Caco-2 (cell line): ENCODE measurements at regions not wholly inside any gene's neighbourhood (a gene's known extent, or its start where the extent isn't known, plus 50 kb on each side); places are given as distances from the start of the nearest gene placed in this dataset.

Experiments
- BruUV-seq: library from RNA; stranded (reverse); fragments of 400-500 nt; replicated peaks from 2 replicates; lab custom pipeline; 2021; lab: Mats Ljungman, UMichigan
- CTCF ChIA-PET: fragments of 300-600 bp; sonication (Branson Sonifier 250); formaldehyde crosslinking; loops from one replicate; lab custom pipeline; 2022; ENCODE audit warnings: antibody characterized with exemption; lab: Charles Lee
- POLR2A ChIA-PET: fragments of 300-600 bp; sonication (Branson Sonifier 250); formaldehyde crosslinking; loops from one replicate; lab custom pipeline; 2022; ENCODE audit warnings: antibody characterized with exemption; lab: Charles Lee
- DNase-seq, 2 experiments: peaks; one replicate each; pipeline versions ENCODE4 v3.0.0 to v3.0.0-alpha.2; 2020 to 2022
- H3K27me3 ChIP-seq: replicated peaks from 2 replicates; pipeline ENCODE4 v1.6.0; 2011; ENCODE audit warnings: low read length; ENCODE audit not compliant: control insufficient read depth, insufficient read depth
- H3K36me3 ChIP-seq: 2 replicates; pipeline ENCODE4 v1.5.1; 2011; ENCODE audit warnings: low read length; ENCODE audit not compliant: control insufficient read depth, insufficient read depth
- H3K4me1 ChIP-seq: fragments of 250-450 bp; sonication (Bioruptor Pico); 2 replicates; pipeline ENCODE4 v1.5.1; 2020; ENCODE audit warnings: mild to moderate bottlenecking
- H3K4me3 ChIP-seq: 2 replicates; pipeline ENCODE4 v1.5.1; 2011; ENCODE audit warnings: low read depth, mild to moderate bottlenecking, control low read depth, low read length
- H3K9me3 ChIP-seq: fragments of 250-450 bp; sonication (Bioruptor Pico); 2 replicates; pipeline ENCODE4 v1.5.1; 2020; ENCODE audit warnings: mild to moderate bottlenecking, moderate library complexity
- H3K27ac Mint-ChIP-seq: one replicate; pipeline ENCODE4 v1.8.0; 2022; ENCODE audit warnings: mixed read lengths; ENCODE audit not compliant: unreplicated experiment
- H3K27me3 Mint-ChIP-seq: one replicate; pipeline ENCODE4 v1.8.0; 2022; ENCODE audit warnings: mixed read lengths; ENCODE audit not compliant: insufficient read depth, unreplicated experiment
- H3K36me3 Mint-ChIP-seq: one replicate; pipeline ENCODE4 v1.8.0; 2022; ENCODE audit warnings: mild to moderate bottlenecking, mixed read lengths; ENCODE audit not compliant: insufficient read depth, unreplicated experiment
- H3K4me1 Mint-ChIP-seq: one replicate; pipeline ENCODE4 v1.8.0; 2022; ENCODE audit warnings: low read depth, mixed read lengths; ENCODE audit not compliant: unreplicated experiment
- H3K4me3 Mint-ChIP-seq: one replicate; pipeline ENCODE4 v1.8.0; 2022; ENCODE audit warnings: mild to moderate bottlenecking, moderate library complexity, mixed read lengths; ENCODE audit not compliant: unreplicated experiment
- H3K9me3 Mint-ChIP-seq: one replicate; pipeline ENCODE4 v1.8.0; 2022; ENCODE audit warnings: mixed read lengths; ENCODE audit not compliant: unreplicated experiment
- CTCF ChIP-seq, 2 experiments: fragments of 200-600 bp in 1 of 2; IDR thresholded peaks; 1 replicate in 1 of 2; 2 replicates in 1 of 2; pipeline versions ENCODE4 v1.5.1 to v1.8.0; 2011 to 2022; ENCODE audit warnings: antibody characterized with exemption in 1 of 2, control low read depth in 1 of 2, inconsistent platforms in 1 of 2, low read depth in 1 of 2, low read length in 1 of 2, mild to moderate bottlenecking in 1 of 2, moderate library complexity in 1 of 2; ENCODE audit not compliant: insufficient read depth in 1 of 2, severe bottlenecking in 1 of 2, unreplicated experiment in 1 of 2
- intact Hi-C: fragments of 100-400 bp; cut with micrococcal nuclease; formaldehyde crosslinking; loops from one replicate; pipeline ENCODE4 v1.10.0; 2022; ENCODE audit not compliant: unreplicated experiment

DNA sequence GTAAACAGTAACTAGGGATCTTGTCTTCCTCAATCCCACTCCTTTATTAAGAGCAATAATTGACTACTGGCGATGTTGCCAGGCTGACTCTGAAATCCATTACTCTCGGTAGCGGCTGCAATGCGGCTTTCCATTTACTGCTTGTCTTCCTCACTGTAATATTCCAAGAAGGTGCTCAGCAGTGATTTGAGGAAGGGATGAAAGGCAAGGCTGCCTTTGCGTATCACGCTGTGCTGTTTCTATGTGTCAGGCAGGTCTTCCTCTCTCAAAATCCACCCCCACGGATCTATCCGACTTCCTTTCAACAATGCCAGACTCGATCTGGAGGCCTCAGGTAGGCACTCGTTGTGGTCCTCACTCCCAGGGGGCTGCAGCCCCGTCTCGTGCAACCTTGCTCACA lies 261.4 kb upstream of the CDH4 start:
- no peaks in the 10 kb centered on the region for H3K36me3 Mint-ChIP-seq
- no peaks in the 10 kb centered on the region for H3K9me3 Mint-ChIP-seq
- POLR2A ChIA-PET = no interaction called here
- no peak overlapping the region for H3K27ac Mint-ChIP-seq
- no peak overlapping the region for H3K4me3 ChIP-seq
- intact Hi-C loops = no loop called here
- no peaks in the 10 kb centered on the region for H3K36me3 ChIP-seq
- no peaks in the 10 kb centered on the region for H3K4me1 Mint-ChIP-seq
- no peak overlapping the region for H3K4me3 Mint-ChIP-seq
- peaks cover 17% of the 10 kb centered on the region for H3K27me3 Mint-ChIP-seq
- TF ChIP-seq CTCF (IDR thresholded peaks at IDR 0.05; ENCODE audit: insufficient read depth in 1 of 2, low read depth in 1 of 2, low read length in 1 of 2, severe bottlenecking in 1 of 2, unreplicated experiment in 1 of 2) = no peak
- no peaks in the 10 kb centered on the region for H3K27me3 ChIP-seq
- BruUV-seq = no TSS peak
- H3K9me3 ChIP-seq = no peaks in the 10 kb centered on the region
- no peaks in the 10 kb centered on the region for H3K4me1 ChIP-seq
- CTCF ChIA-PET = no interaction called here
- no peak for DNase-seq

DNA sequence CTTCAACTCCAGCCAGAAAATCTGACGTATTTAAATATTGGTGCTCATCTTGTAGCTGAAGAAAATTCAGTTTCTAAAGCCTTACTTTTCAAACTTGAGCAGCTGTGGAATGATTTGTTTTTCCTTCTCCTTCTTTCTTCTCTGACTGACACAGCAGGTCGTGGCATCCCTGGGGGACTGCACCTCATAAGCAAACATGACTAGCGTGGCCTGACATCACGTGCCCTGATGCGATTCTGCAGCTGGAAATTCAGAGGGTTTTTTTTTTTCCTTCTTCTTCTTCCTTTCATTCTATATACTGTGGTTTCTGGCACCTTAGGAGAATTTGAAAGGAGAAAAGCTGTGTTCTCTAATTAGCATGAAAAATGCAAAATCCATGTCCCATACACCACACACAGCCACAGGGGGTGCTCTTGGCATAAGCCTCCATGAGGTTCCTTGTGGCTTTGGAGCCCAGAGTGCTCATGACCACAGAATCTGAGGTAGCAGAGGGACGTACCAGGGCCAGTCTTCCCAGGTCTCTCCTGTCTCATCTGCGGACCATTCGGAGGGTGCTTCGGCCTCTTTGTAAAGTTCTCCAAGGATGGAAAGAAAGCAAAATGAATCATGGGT lies 258.5 kb upstream of the CDH4 start:
- Histone ChIP-seq H3K36me3 (no peaks in the 10 kb centered on the region), H3K4me3 (no peak overlapping the region), H3K4me1 (no peaks in the 10 kb centered on the region), H3K27me3 (no peaks in the 10 kb centered on the region), H3K9me3 (no peaks in the 10 kb centered on the region)
- CTCF ChIA-PET = interaction anchor here (0.7 kb wide), 1 partner anchor 58 kb away, joined by 6 read pairs; no protein-coding TSS in a partner anchor
- Mint-ChIP-seq H3K27me3 (peaks cover 23% of the 10 kb centered on the region), H3K27ac (no peak overlapping the region), H3K4me3 (no peak overlapping the region), H3K4me1 (no peaks in the 10 kb centered on the region), H3K9me3 (no peaks in the 10 kb centered on the region), H3K36me3 (no peaks in the 10 kb centered on the region)
- POLR2A ChIA-PET = no interaction called here
- peak; percentile 23 to 49 for TF ChIP-seq CTCF (IDR thresholded peaks at IDR 0.05; ENCODE audit: insufficient read depth in 1 of 2, low read depth in 1 of 2, low read length in 1 of 2, severe bottlenecking in 1 of 2, unreplicated experiment in 1 of 2)
- no TSS peak for BruUV-seq
- no peak for DNase-seq
- intact Hi-C loops = no loop called here

DNA sequence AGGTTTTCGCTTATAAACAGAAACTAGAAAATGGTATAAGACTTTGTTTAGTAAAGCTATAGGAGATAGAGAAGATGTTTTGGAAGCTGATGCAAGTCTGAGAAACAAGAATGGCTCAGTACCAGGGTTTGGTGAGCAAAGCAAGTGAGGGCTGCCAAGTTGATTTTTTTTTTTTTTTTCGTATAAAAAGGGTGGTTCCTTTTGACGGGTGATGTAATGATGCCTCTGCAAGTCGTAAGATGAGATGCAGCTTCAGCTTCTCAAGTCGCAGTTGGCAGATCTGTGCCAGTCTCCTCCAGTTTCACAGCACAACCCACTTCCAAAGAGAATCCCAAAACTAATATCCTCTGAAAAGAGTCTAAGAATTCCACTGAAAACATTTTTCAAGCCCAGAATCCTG lies 252.8 kb upstream of the CDH4 start:
- no peaks in the 10 kb centered on the region for H3K27me3 ChIP-seq
- no peak overlapping the region for H3K4me3 Mint-ChIP-seq
- CTCF ChIA-PET = no interaction called here
- TF ChIP-seq CTCF (IDR thresholded peaks at IDR 0.05; ENCODE audit: insufficient read depth in 1 of 2, low read depth in 1 of 2, low read length in 1 of 2, severe bottlenecking in 1 of 2, unreplicated experiment in 1 of 2) = no peak
- no peaks in the 10 kb centered on the region for H3K4me1 Mint-ChIP-seq
- POLR2A ChIA-PET = no interaction called here
- H3K9me3 ChIP-seq = no peaks in the 10 kb centered on the region
- H3K9me3 Mint-ChIP-seq = no peaks in the 10 kb centered on the region
- H3K4me1 ChIP-seq = no peaks in the 10 kb centered on the region
- H3K36me3 ChIP-seq = no peaks in the 10 kb centered on the region
- peaks cover 11% of the 10 kb centered on the region for H3K27me3 Mint-ChIP-seq
- H3K27ac Mint-ChIP-seq = no peak overlapping the region
- DNase-seq = no peak
- no peak overlapping the region for H3K4me3 ChIP-seq
- BruUV-seq = no TSS peak
- intact Hi-C loops = no loop called here
- no peaks in the 10 kb centered on the region for H3K36me3 Mint-ChIP-seq
